H1 (cell line): ENCODE measurements at regions not wholly inside any gene's neighbourhood (a gene's known extent, or its start where the extent isn't known, plus 50 kb on each side); places are given as distances from the start of the nearest gene placed in this dataset.

Source experiments
- CTCF ChIA-PET: fragments of 300-600 bp; sonication (Branson Sonifier 250); formaldehyde crosslinking; loops from one replicate; lab custom pipeline; 2021; ENCODE audit not compliant: partially characterized antibody; lab: Charles Lee
- POLR2A ChIA-PET: fragments of 300-600 bp; sonication (Branson Sonifier 250); formaldehyde crosslinking; loops from one replicate; lab custom pipeline; 2021; ENCODE audit warnings: inconsistent platforms; ENCODE audit not compliant: partially characterized antibody; lab: Charles Lee
- DNase-seq, 2 experiments: peaks; one replicate each; pipeline versions ENCODE4 v3.0.0 to v3.0.0-alpha.2; 2010 to 2022; ENCODE audit warnings: low spot score in 2 of 2, low read depth in 1 of 2, mixed read lengths in 1 of 2
- FAIRE-seq: peaks from 2 replicates; lab custom pipeline; 2011; peaks lifted over from hg19 to GRCh38; lab: Jason Lieb, UNC
- H2AFZ ChIP-seq: 2 replicates; pipeline ENCODE4 v1.8.1; 2012; ENCODE audit warnings: low read length, inconsistent platforms
- H2AK5ac ChIP-seq: 2 replicates; pipeline ENCODE4 v1.6.1; 2013; ENCODE audit warnings: low read depth, low read length
- H2BK120ac ChIP-seq: replicated peaks from 2 replicates; pipeline ENCODE3; 2013; ENCODE audit warnings: low read depth, low read length, inconsistent platforms
- H2BK12ac ChIP-seq: 2 replicates; pipeline ENCODE4 v1.6.1; 2013; ENCODE audit warnings: low read depth, low read length
- H2BK15ac ChIP-seq: 2 replicates; pipeline ENCODE4 v1.6.1; 2013; ENCODE audit warnings: low read length
- H2BK20ac ChIP-seq: 2 replicates; pipeline ENCODE4 v1.6.1; 2013; ENCODE audit warnings: low read length
- H2BK5ac ChIP-seq: 2 replicates; pipeline ENCODE4 v1.6.1; 2013; ENCODE audit warnings: low read depth, low read length
- H3K14ac ChIP-seq: 2 replicates; pipeline ENCODE4 v1.6.1; 2013; ENCODE audit warnings: inconsistent platforms; ENCODE audit not compliant: insufficient read length
- H3K18ac ChIP-seq: 2 replicates; pipeline ENCODE4 v1.6.1; 2013; ENCODE audit warnings: low read length; ENCODE audit errors: extremely low read depth
- H3K23ac ChIP-seq: 2 replicates; pipeline ENCODE4 v1.6.1; 2013; ENCODE audit warnings: inconsistent platforms; ENCODE audit not compliant: insufficient read length
- H3K23me2 ChIP-seq: 2 replicates; pipeline ENCODE4 v1.6.1; 2013; ENCODE audit warnings: low read depth, low read length
- H3K27ac ChIP-seq: 2 replicates; pipeline ENCODE4 v1.6.1; 2011; ENCODE audit warnings: low read depth, low read length, inconsistent platforms
- H3K27me3 ChIP-seq, 4 experiments: replicated peaks in 1 of 4; 1 replicate in 1 of 4; 2 replicates in 3 of 4; pipeline versions ENCODE4 v1.6.1 to v1.8.1; 2011 to 2013; ENCODE audit warnings: low read length in 3 of 4, mild to moderate bottlenecking in 3 of 4, inconsistent platforms in 2 of 4, mixed read lengths in 2 of 4, moderate library complexity in 1 of 4; ENCODE audit not compliant: control insufficient read depth in 3 of 4, insufficient read depth in 3 of 4; ENCODE audit errors: extremely low read depth in 1 of 4
- H3K36me3 ChIP-seq, 4 experiments: 2 replicates each; pipeline versions ENCODE4 v1.6.1 to v1.8.1; 2011 to 2013; ENCODE audit warnings: mild to moderate bottlenecking in 4 of 4, low read length in 3 of 4, moderate library complexity in 2 of 4, control low read depth in 1 of 4, inconsistent platforms in 1 of 4; ENCODE audit not compliant: insufficient read depth in 4 of 4, control insufficient read depth in 2 of 4
- H3K4ac ChIP-seq: replicated peaks from 2 replicates; pipeline ENCODE3; 2013; ENCODE audit warnings: low read length, low read depth, mixed read lengths, inconsistent platforms; ENCODE audit not compliant: insufficient read length
- H3K4me1 ChIP-seq, 4 experiments: replicated peaks in 1 of 4; 1 replicate in 1 of 4; 2 replicates in 3 of 4; pipeline versions ENCODE4 v1.6.1 to v1.8.1; 2011 to 2013; ENCODE audit warnings: low read length in 3 of 4, inconsistent platforms in 2 of 4, mixed read lengths in 1 of 4; ENCODE audit not compliant: insufficient read depth in 4 of 4, control insufficient read depth in 3 of 4
- H3K4me2 ChIP-seq, 2 experiments: 2 replicates each; pipeline versions ENCODE4 v1.6.1 to v1.8.1; 2011 to 2013; ENCODE audit warnings: low read depth in 2 of 2, low read length in 2 of 2, control low read depth in 1 of 2, inconsistent platforms in 1 of 2, mild to moderate bottlenecking in 1 of 2; ENCODE audit not compliant: insufficient read depth in 1 of 2
- H3K4me3 ChIP-seq, 4 experiments: fragments of 200-600, 300-600 bp in 1 of 4; sonication (generic), shearing (Covaris generic), sonication (Bioruptor Twin) in 1 of 4; 2 replicates each; pipeline versions ENCODE4 v1.5.1 to v1.8.1; 2011 to 2016; ENCODE audit warnings: low read length in 4 of 4, low read depth in 3 of 4, control low read depth in 2 of 4, inconsistent platforms in 2 of 4, mild to moderate bottlenecking in 2 of 4, mixed read lengths in 1 of 4, moderate library complexity in 1 of 4; ENCODE audit not compliant: insufficient read depth in 2 of 4; ENCODE audit errors: extremely low read depth in 1 of 4
- H3K56ac ChIP-seq: replicated peaks from 2 replicates; pipeline ENCODE3; 2013; ENCODE audit warnings: low read depth, mild to moderate bottlenecking, mixed read lengths, low read length, inconsistent platforms; ENCODE audit not compliant: insufficient read length
- H3K79me1 ChIP-seq: 2 replicates; pipeline ENCODE4 v1.6.1; 2013; ENCODE audit warnings: low read depth, low read length, control low read depth
- H3K79me2 ChIP-seq, 2 experiments: 2 replicates each; pipeline versions ENCODE4 v1.6.1 to v1.8.1; 2012 to 2013; ENCODE audit warnings: low read length in 2 of 2, mild to moderate bottlenecking in 2 of 2, inconsistent platforms in 1 of 2; ENCODE audit not compliant: insufficient read depth in 2 of 2, control insufficient read depth in 1 of 2
- H3K9ac ChIP-seq, 4 experiments: replicated peaks in 1 of 4; 1 replicate in 1 of 4; 2 replicates in 3 of 4; pipeline versions ENCODE4 v1.6.1 to v1.8.1; 2011 to 2013; ENCODE audit warnings: low read depth in 3 of 4, low read length in 3 of 4, control low read depth in 2 of 4, mild to moderate bottlenecking in 2 of 4, moderate library complexity in 2 of 4, inconsistent platforms in 1 of 4; ENCODE audit errors: extremely low read depth in 1 of 4
- H3K9me3 ChIP-seq, 2 experiments: 2 replicates each; pipeline versions ENCODE4 v1.6.1 to v1.8.1; 2012 to 2013; ENCODE audit warnings: mild to moderate bottlenecking in 2 of 2, moderate library complexity in 2 of 2, control low read depth in 1 of 2, inconsistent platforms in 1 of 2, low read depth in 1 of 2, low read length in 1 of 2, mixed read lengths in 1 of 2; ENCODE audit not compliant: insufficient read depth in 2 of 2
- H4K20me1 ChIP-seq, 2 experiments: replicated peaks in 1 of 2; 2 replicates each; pipeline versions ENCODE3 to v1.8.1; 2011 to 2013; ENCODE audit warnings: inconsistent platforms in 2 of 2, low read length in 2 of 2, mild to moderate bottlenecking in 1 of 2; ENCODE audit not compliant: insufficient read depth in 2 of 2, control insufficient read depth in 1 of 2
- H4K5ac ChIP-seq: 2 replicates; pipeline ENCODE4 v1.6.1; 2013; ENCODE audit warnings: low read length, low read depth, mixed read lengths, inconsistent platforms; ENCODE audit not compliant: insufficient read length
- H4K8ac ChIP-seq: 2 replicates; pipeline ENCODE4 v1.8.0; 2013; ENCODE audit warnings: mild to moderate bottlenecking, moderate library complexity, low read length, inconsistent platforms; ENCODE audit not compliant: insufficient read depth; ENCODE audit errors: extremely low read depth
- H4K91ac ChIP-seq: replicated peaks from 2 replicates; pipeline ENCODE3; 2013; ENCODE audit warnings: low read length, mixed read lengths, inconsistent platforms; ENCODE audit not compliant: insufficient read length
- ATF2 ChIP-seq: IDR thresholded peaks from 2 replicates; pipeline ENCODE4 v1.6.1; 2012; ENCODE audit warnings: low read length, inconsistent platforms
- ATF3 ChIP-seq: IDR thresholded peaks from 2 replicates; pipeline ENCODE4 v1.6.1; 2011; ENCODE audit warnings: low read depth, mild to moderate bottlenecking, low read length; ENCODE audit not compliant: insufficient read depth
- BCL11A ChIP-seq, 2 experiments: IDR thresholded peaks; one replicate each; pipeline ENCODE4 v1.6.1; 2011; ENCODE audit warnings: low read depth in 2 of 2, low read length in 2 of 2, mild to moderate bottlenecking in 2 of 2
- CHD1 ChIP-seq: IDR thresholded peaks from 2 replicates; pipeline ENCODE4 v1.6.1; 2012; ENCODE audit warnings: low read depth, low read length, improper control_type of control experiment
- EP300 ChIP-seq, 2 experiments: IDR thresholded peaks; 1 replicate in 1 of 2; 2 replicates in 1 of 2; pipeline ENCODE4 v1.6.1; 2011 to 2012; ENCODE audit warnings: low read depth in 2 of 2, low read length in 2 of 2, mild to moderate bottlenecking in 2 of 2, borderline replicate concordance in 1 of 2, inconsistent platforms in 1 of 2, moderate library complexity in 1 of 2
- GABPA ChIP-seq: IDR thresholded peaks from 2 replicates; pipeline ENCODE4 v1.6.1; 2011; ENCODE audit warnings: mild to moderate bottlenecking, low read length, moderate library complexity, borderline replicate concordance; ENCODE audit not compliant: insufficient read depth
- GTF2F1 ChIP-seq: IDR thresholded peaks from 2 replicates; pipeline ENCODE4 v1.6.1; 2012; ENCODE audit warnings: low read depth, low read length, improper control_type of control experiment, borderline replicate concordance
- MAFK ChIP-seq: IDR thresholded peaks from 2 replicates; pipeline ENCODE4 v1.6.1; 2012; ENCODE audit warnings: low read depth, mild to moderate bottlenecking, improper control_type of control experiment, low read length
- POLR2AphosphoS5 ChIP-seq: IDR thresholded peaks from 2 replicates; pipeline ENCODE4 v1.6.1; 2011; ENCODE audit warnings: low read depth, low read length
- RBBP5 ChIP-seq: IDR thresholded peaks from 2 replicates; pipeline ENCODE4 v1.7.1; 2012; ENCODE audit warnings: low read depth, mild to moderate bottlenecking, inconsistent platforms, low read length, moderate library complexity, borderline replicate concordance
- TAF7 ChIP-seq: optimal IDR thresholded peaks from 2 replicates; pipeline ENCODE3; 2011; ENCODE audit warnings: low read depth, mild to moderate bottlenecking, inconsistent platforms, low read length, moderate library complexity, borderline replicate concordance
- whole genome bisulfite sequencing, 2 experiments: shearing (Covaris generic) in 1 of 2; methylation state at CpG; one replicate each; pipeline versions ENCODE4 v1.1.6 to v1.1.7; 2013 to 2015; ENCODE audit warnings: low lambda C conversion rate in 2 of 2, mixed read lengths in 2 of 2, inconsistent platforms in 1 of 2, low coverage in 1 of 2, missing lambda C conversion rate in 1 of 2; ENCODE audit not compliant: insufficient replicate concordance in 2 of 2, insufficient coverage in 1 of 2, insufficient read length in 1 of 2; ENCODE audit errors: extremely low coverage in 1 of 2, missing lambda C conversion rate in 1 of 2; 5-methylcytosine and 5-hydroxymethylcytosine counted together

GRCh38 chr4:158025131-158025530 is 147.7 kb downstream of the GASK1B start:
- Histone ChIP-seq H4K8ac (no peak overlapping the region), H3K4me3 (no peak overlapping the region), H3K27ac (no peak overlapping the region), H3K18ac (no peak overlapping the region), H2BK120ac (no peak overlapping the region), H3K14ac (no peak overlapping the region), H2AFZ (no peak overlapping the region), H3K36me3 (no peaks in the 10 kb centered on the region), H3K79me1 (no peaks in the 10 kb centered on the region), H3K9me3 (0 out of 4 replicates have a peak, but pooled peaks cover 0 to 3% of the 10 kb centered on the region in 2 experiments), H4K20me1 (no peaks in the 10 kb centered on the region), H2AK5ac (no peak overlapping the region), H3K4me1 (no peaks in the 10 kb centered on the region), H2BK20ac (no peak overlapping the region), H3K79me2 (no peaks in the 10 kb centered on the region), H2BK15ac (no peak overlapping the region), H3K23ac (no peak overlapping the region), H3K23me2 (no peaks in the 10 kb centered on the region), H3K27me3 (no peaks in the 10 kb centered on the region), H3K9ac (no peak overlapping the region), H4K91ac (no peak overlapping the region), H4K5ac (no peak overlapping the region), H3K4me2 (no peak overlapping the region), H2BK5ac (no peak overlapping the region), H2BK12ac (no peak overlapping the region), H3K4ac (no peak overlapping the region), H3K56ac (no peak overlapping the region)
- FAIRE-seq: no peak
- CTCF ChIA-PET: no interaction called here
- POLR2A ChIA-PET: no interaction called here
- 89% methylated on average over 1 of the region's 1 CpG; no CpG with 5 or more reads in 1 of the 2 experiments for WGBS, 2 experiments
- DNase-seq: no peak
- TF ChIP-seq RBBP5 (no peak), BCL11A (IDR thresholded peaks at IDR 0.05; ENCODE audit: low read depth in 2 of 2, low read length in 2 of 2) (no peak), EP300 (IDR thresholded peaks at IDR 0.05; ENCODE audit: borderline replicate concordance in 1 of 2, low read depth in 2 of 2, low read length in 2 of 2) (no peak), CHD1 (no peak), ATF3 (no peak), MAFK (no peak), TAF7 (no peak), GABPA (no peak), GTF2F1 (no peak), ATF2 (no peak), POLR2AphosphoS5 (no peak)
